Caco-2 (cell line): ENCODE measurements at regions not wholly inside any gene's neighbourhood (a gene's known extent, or its start where the extent isn't known, plus 50 kb on each side); places are given as distances from the start of the nearest gene placed in this dataset.

Experiments
- BruUV-seq: library from RNA; stranded (reverse); fragments of 400-500 nt; replicated peaks from 2 replicates; lab custom pipeline; 2021; lab: Mats Ljungman, UMichigan
- CTCF ChIA-PET: fragments of 300-600 bp; sonication (Branson Sonifier 250); formaldehyde crosslinking; loops from one replicate; lab custom pipeline; 2022; ENCODE audit warnings: antibody characterized with exemption; lab: Charles Lee
- POLR2A ChIA-PET: fragments of 300-600 bp; sonication (Branson Sonifier 250); formaldehyde crosslinking; loops from one replicate; lab custom pipeline; 2022; ENCODE audit warnings: antibody characterized with exemption; lab: Charles Lee
- DNase-seq, 2 experiments: peaks; one replicate each; pipeline versions ENCODE4 v3.0.0 to v3.0.0-alpha.2; 2020 to 2022
- H3K27me3 ChIP-seq: replicated peaks from 2 replicates; pipeline ENCODE4 v1.6.0; 2011; ENCODE audit warnings: low read length; ENCODE audit not compliant: control insufficient read depth, insufficient read depth
- H3K36me3 ChIP-seq: 2 replicates; pipeline ENCODE4 v1.5.1; 2011; ENCODE audit warnings: low read length; ENCODE audit not compliant: control insufficient read depth, insufficient read depth
- H3K4me1 ChIP-seq: fragments of 250-450 bp; sonication (Bioruptor Pico); 2 replicates; pipeline ENCODE4 v1.5.1; 2020; ENCODE audit warnings: mild to moderate bottlenecking
- H3K4me3 ChIP-seq: 2 replicates; pipeline ENCODE4 v1.5.1; 2011; ENCODE audit warnings: low read depth, mild to moderate bottlenecking, control low read depth, low read length
- H3K9me3 ChIP-seq: fragments of 250-450 bp; sonication (Bioruptor Pico); 2 replicates; pipeline ENCODE4 v1.5.1; 2020; ENCODE audit warnings: mild to moderate bottlenecking, moderate library complexity
- H3K27ac Mint-ChIP-seq: one replicate; pipeline ENCODE4 v1.8.0; 2022; ENCODE audit warnings: mixed read lengths; ENCODE audit not compliant: unreplicated experiment
- H3K27me3 Mint-ChIP-seq: one replicate; pipeline ENCODE4 v1.8.0; 2022; ENCODE audit warnings: mixed read lengths; ENCODE audit not compliant: insufficient read depth, unreplicated experiment
- H3K36me3 Mint-ChIP-seq: one replicate; pipeline ENCODE4 v1.8.0; 2022; ENCODE audit warnings: mild to moderate bottlenecking, mixed read lengths; ENCODE audit not compliant: insufficient read depth, unreplicated experiment
- H3K4me1 Mint-ChIP-seq: one replicate; pipeline ENCODE4 v1.8.0; 2022; ENCODE audit warnings: low read depth, mixed read lengths; ENCODE audit not compliant: unreplicated experiment
- H3K4me3 Mint-ChIP-seq: one replicate; pipeline ENCODE4 v1.8.0; 2022; ENCODE audit warnings: mild to moderate bottlenecking, moderate library complexity, mixed read lengths; ENCODE audit not compliant: unreplicated experiment
- H3K9me3 Mint-ChIP-seq: one replicate; pipeline ENCODE4 v1.8.0; 2022; ENCODE audit warnings: mixed read lengths; ENCODE audit not compliant: unreplicated experiment
- intact Hi-C: fragments of 100-400 bp; cut with micrococcal nuclease; formaldehyde crosslinking; loops from one replicate; pipeline ENCODE4 v1.10.0; 2022; ENCODE audit not compliant: unreplicated experiment
- TF ChIP-seq, protein P1 (sequence below), 2 experiments: fragments of 200-600 bp in 1 of 2; IDR thresholded peaks; 1 replicate in 1 of 2; 2 replicates in 1 of 2; pipeline versions ENCODE4 v1.5.1 to v1.8.0; 2011 to 2022; ENCODE audit warnings: antibody characterized with exemption in 1 of 2, control low read depth in 1 of 2, inconsistent platforms in 1 of 2, low read depth in 1 of 2, low read length in 1 of 2, mild to moderate bottlenecking in 1 of 2, moderate library complexity in 1 of 2; ENCODE audit not compliant: insufficient read depth in 1 of 2, severe bottlenecking in 1 of 2, unreplicated experiment in 1 of 2

GRCh38 chr7:13179775-13180523, 492.5 kb downstream of the ARL4A start:
- TF ChIP-seq, protein P1, sequence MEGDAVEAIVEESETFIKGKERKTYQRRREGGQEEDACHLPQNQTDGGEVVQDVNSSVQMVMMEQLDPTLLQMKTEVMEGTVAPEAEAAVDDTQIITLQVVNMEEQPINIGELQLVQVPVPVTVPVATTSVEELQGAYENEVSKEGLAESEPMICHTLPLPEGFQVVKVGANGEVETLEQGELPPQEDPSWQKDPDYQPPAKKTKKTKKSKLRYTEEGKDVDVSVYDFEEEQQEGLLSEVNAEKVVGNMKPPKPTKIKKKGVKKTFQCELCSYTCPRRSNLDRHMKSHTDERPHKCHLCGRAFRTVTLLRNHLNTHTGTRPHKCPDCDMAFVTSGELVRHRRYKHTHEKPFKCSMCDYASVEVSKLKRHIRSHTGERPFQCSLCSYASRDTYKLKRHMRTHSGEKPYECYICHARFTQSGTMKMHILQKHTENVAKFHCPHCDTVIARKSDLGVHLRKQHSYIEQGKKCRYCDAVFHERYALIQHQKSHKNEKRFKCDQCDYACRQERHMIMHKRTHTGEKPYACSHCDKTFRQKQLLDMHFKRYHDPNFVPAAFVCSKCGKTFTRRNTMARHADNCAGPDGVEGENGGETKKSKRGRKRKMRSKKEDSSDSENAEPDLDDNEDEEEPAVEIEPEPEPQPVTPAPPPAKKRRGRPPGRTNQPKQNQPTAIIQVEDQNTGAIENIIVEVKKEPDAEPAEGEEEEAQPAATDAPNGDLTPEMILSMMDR (IDR thresholded peaks at IDR 0.05; ENCODE audit: insufficient read depth in 1 of 2, low read depth in 1 of 2, low read length in 1 of 2, severe bottlenecking in 1 of 2, unreplicated experiment in 1 of 2) = no peak
- no peak for DNase-seq
- no TSS peak for BruUV-seq
- no peak overlapping the region for H3K4me3 Mint-ChIP-seq
- no peaks in the 10 kb centered on the region for H3K36me3 Mint-ChIP-seq
- H3K27me3 Mint-ChIP-seq = no peaks in the 10 kb centered on the region
- peaks cover 19% of the 10 kb centered on the region for H3K4me1 ChIP-seq
- H3K4me3 ChIP-seq = no peak overlapping the region
- H3K9me3 Mint-ChIP-seq = no peaks in the 10 kb centered on the region
- ChIA-PET POLR2A (no interaction called here), CTCF (no interaction called here)
- no peak overlapping the region for H3K27ac Mint-ChIP-seq
- no peaks in the 10 kb centered on the region for H3K9me3 ChIP-seq
- intact Hi-C loops = loop anchor here (1.0 to 5.0 kb wide), 3 partner anchors 82 to 538 kb away; partner anchors contain the start of gene ARL4A
- H3K36me3 ChIP-seq = no peaks in the 10 kb centered on the region
- peaks cover 14% of the 10 kb centered on the region for H3K4me1 Mint-ChIP-seq
- no peaks in the 10 kb centered on the region for H3K27me3 ChIP-seq

- CTCF ChIA-PET = no interaction called here
- no peaks in the 10 kb centered on the region for H3K27me3 Mint-ChIP-seq
Measured at GRCh38 chr7:13181216-13181615, 493.8 kb downstream of the ARL4A start.

GRCh38 chr7:13185139-13185538, 497.7 kb downstream of the ARL4A start:
- no peaks in the 10 kb centered on the region for H3K36me3 Mint-ChIP-seq
- ChIA-PET POLR2A (no interaction called here), CTCF (interaction anchor here (0.6 to 1.0 kb wide), 2 partner anchors 167 to 498 kb away, joined by 3 to 5 read pairs; partner anchors contain the start of gene ARL4A)
- H3K9me3 Mint-ChIP-seq = no peaks in the 10 kb centered on the region
- Histone ChIP-seq H3K9me3 (no peaks in the 10 kb centered on the region), H3K36me3 (no peaks in the 10 kb centered on the region), H3K4me3 (no peak overlapping the region), H3K27me3 (no peaks in the 10 kb centered on the region), H3K4me1 (peaks cover 20% of the 10 kb centered on the region; the same call in 1 of the 2 replicates)
- H3K27me3 Mint-ChIP-seq = no peaks in the 10 kb centered on the region
- peak overlapping the region; percentile 89 for H3K27ac Mint-ChIP-seq
- no peak overlapping the region for H3K4me3 Mint-ChIP-seq
- TF ChIP-seq, protein P1 (IDR thresholded peaks at IDR 0.05; ENCODE audit: insufficient read depth in 1 of 2, low read depth in 1 of 2, low read length in 1 of 2, severe bottlenecking in 1 of 2, unreplicated experiment in 1 of 2) = no peak
- no TSS peak for BruUV-seq
- peaks cover 15% of the 10 kb centered on the region for H3K4me1 Mint-ChIP-seq
- peak; percentile 65 to 83 for DNase-seq
- intact Hi-C loops = loop anchor here (1.0 kb wide), 1 partner anchor 168 kb away; no protein-coding TSS in a partner anchor

More at GRCh38 chr7:13181216-13181615, 493.8 kb downstream of the ARL4A start:
- no peak for DNase-seq
- H3K4me3 ChIP-seq = no peak overlapping the region
- no peaks in the 10 kb centered on the region for H3K9me3 ChIP-seq
- H3K36me3 Mint-ChIP-seq = no peaks in the 10 kb centered on the region
- TF ChIP-seq, protein P1 (IDR thresholded peaks at IDR 0.05; ENCODE audit: insufficient read depth in 1 of 2, low read depth in 1 of 2, low read length in 1 of 2, severe bottlenecking in 1 of 2, unreplicated experiment in 1 of 2) = no peak
- intact Hi-C loops = loop anchor here (5.0 kb wide), 1 partner anchor 81 kb away; no protein-coding TSS in a partner anchor
- no peaks in the 10 kb centered on the region for H3K9me3 Mint-ChIP-seq
- H3K4me1 ChIP-seq = peaks cover 20% of the 10 kb centered on the region; the same call in 1 of the 2 replicates
- H3K4me3 Mint-ChIP-seq = no peak overlapping the region
- POLR2A ChIA-PET = no interaction called here
- no peak overlapping the region for H3K27ac Mint-ChIP-seq
- H3K27me3 ChIP-seq = no peaks in the 10 kb centered on the region
- BruUV-seq = no TSS peak
- H3K4me1 Mint-ChIP-seq = peaks cover 15% of the 10 kb centered on the region
- no peaks in the 10 kb centered on the region for H3K36me3 ChIP-seq
